ENCODE measurements at regions not wholly inside any gene's neighbourhood (a gene's known extent, or its start where the extent isn't known, plus 50 kb on each side); places are given as distances from the start of the nearest gene placed in this dataset.

GRCh38 chr9:734831-735511, 106.5 kb upstream of the DMRT1 start (continued):
- TF ChIP-seq FOXP4 (CRISPR knock-in tag; IDR thresholded peaks at IDR 0.05) = peak; percentile 66
- no peak for TF ChIP-seq CENPX (CRISPR knock-in tag; IDR thresholded peaks at IDR 0.05)
- TF ChIP-seq ZNF225 (CRISPR knock-in tag; IDR thresholded peaks at IDR 0.05) = no peak
- TF ChIP-seq, protein P1, sequence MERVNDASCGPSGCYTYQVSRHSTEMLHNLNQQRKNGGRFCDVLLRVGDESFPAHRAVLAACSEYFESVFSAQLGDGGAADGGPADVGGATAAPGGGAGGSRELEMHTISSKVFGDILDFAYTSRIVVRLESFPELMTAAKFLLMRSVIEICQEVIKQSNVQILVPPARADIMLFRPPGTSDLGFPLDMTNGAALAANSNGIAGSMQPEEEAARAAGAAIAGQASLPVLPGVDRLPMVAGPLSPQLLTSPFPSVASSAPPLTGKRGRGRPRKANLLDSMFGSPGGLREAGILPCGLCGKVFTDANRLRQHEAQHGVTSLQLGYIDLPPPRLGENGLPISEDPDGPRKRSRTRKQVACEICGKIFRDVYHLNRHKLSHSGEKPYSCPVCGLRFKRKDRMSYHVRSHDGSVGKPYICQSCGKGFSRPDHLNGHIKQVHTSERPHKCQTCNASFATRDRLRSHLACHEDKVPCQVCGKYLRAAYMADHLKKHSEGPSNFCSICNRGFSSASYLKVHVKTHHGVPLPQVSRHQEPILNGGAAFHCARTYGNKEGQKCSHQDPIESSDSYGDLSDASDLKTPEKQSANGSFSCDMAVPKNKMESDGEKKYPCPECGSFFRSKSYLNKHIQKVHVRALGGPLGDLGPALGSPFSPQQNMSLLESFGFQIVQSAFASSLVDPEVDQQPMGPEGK (CRISPR knock-in tag; IDR thresholded peaks at IDR 0.05) = no peak
- no peak for TF ChIP-seq ETV5 (CRISPR knock-in tag; IDR thresholded peaks at IDR 0.05; ENCODE audit: borderline replicate concordance)
- no peak for TF ChIP-seq MAFF (IDR thresholded peaks at IDR 0.05; ENCODE audit: low read depth, low read length)
- no peak for TF ChIP-seq ATM (IDR thresholded peaks at IDR 0.05; ENCODE audit: borderline replicate concordance)
- TF ChIP-seq NFATC3 (CRISPR knock-in tag; IDR thresholded peaks at IDR 0.05) = no peak
- TF ChIP-seq HNF4G (IDR thresholded peaks at IDR 0.05; ENCODE audit: borderline replicate concordance, low read depth, low read length) = no peak
- TF ChIP-seq HNF4G (CRISPR knock-in tag; IDR thresholded peaks at IDR 0.05; ENCODE audit: borderline replicate concordance, low read depth) = peak; percentile 44; the same call in 1 of the 2 replicates
- TF ChIP-seq ZNF414 (CRISPR knock-in tag; IDR thresholded peaks at IDR 0.05) = peak; percentile 71
- peak; percentile 89 for TF ChIP-seq FOXA3 (CRISPR knock-in tag; IDR thresholded peaks at IDR 0.05)
- TF ChIP-seq, protein P2, sequence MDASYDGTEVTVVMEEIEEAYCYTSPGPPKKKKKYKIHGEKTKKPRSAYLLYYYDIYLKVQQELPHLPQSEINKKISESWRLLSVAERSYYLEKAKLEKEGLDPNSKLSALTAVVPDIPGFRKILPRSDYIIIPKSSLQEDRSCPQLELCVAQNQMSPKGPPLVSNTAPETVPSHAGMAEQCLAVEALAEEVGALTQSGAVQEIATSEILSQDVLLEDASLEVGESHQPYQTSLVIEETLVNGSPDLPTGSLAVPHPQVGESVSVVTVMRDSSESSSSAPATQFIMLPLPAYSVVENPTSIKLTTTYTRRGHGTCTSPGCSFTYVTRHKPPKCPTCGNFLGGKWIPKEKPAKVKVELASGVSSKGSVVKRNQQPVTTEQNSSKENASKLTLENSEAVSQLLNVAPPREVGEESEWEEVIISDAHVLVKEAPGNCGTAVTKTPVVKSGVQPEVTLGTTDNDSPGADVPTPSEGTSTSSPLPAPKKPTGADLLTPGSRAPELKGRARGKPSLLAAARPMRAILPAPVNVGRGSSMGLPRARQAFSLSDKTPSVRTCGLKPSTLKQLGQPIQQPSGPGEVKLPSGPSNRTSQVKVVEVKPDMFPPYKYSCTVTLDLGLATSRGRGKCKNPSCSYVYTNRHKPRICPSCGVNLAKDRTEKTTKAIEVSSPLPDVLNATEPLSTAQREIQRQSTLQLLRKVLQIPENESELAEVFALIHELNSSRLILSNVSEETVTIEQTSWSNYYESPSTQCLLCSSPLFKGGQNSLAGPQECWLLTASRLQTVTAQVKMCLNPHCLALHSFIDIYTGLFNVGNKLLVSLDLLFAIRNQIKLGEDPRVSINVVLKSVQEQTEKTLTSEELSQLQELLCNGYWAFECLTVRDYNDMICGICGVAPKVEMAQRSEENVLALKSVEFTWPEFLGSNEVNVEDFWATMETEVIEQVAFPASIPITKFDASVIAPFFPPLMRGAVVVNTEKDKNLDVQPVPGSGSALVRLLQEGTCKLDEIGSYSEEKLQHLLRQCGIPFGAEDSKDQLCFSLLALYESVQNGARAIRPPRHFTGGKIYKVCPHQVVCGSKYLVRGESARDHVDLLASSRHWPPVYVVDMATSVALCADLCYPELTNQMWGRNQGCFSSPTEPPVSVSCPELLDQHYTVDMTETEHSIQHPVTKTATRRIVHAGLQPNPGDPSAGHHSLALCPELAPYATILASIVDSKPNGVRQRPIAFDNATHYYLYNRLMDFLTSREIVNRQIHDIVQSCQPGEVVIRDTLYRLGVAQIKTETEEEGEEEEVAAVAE (CRISPR knock-in tag; IDR thresholded peaks at IDR 0.05; ENCODE audit: borderline replicate concordance) = no peak
- no peak for TF ChIP-seq MBNL3 (CRISPR knock-in tag; conservative IDR thresholded peaks at IDR 0.05)
- TF ChIP-seq ZC3H13 (CRISPR knock-in tag; IDR thresholded peaks at IDR 0.05) = peak; percentile 31; the same call in 1 of the 2 replicates
- no peak for TF ChIP-seq ZNF674 (CRISPR knock-in tag; IDR thresholded peaks at IDR 0.05; ENCODE audit: low read depth)
- TF ChIP-seq, protein P3, sequence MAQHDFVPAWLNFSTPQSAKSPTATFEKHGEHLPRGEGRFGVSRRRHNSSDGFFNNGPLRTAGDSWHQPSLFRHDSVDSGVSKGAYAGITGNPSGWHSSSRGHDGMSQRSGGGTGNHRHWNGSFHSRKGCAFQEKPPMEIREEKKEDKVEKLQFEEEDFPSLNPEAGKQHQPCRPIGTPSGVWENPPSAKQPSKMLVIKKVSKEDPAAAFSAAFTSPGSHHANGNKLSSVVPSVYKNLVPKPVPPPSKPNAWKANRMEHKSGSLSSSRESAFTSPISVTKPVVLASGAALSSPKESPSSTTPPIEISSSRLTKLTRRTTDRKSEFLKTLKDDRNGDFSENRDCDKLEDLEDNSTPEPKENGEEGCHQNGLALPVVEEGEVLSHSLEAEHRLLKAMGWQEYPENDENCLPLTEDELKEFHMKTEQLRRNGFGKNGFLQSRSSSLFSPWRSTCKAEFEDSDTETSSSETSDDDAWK (CRISPR knock-in tag; IDR thresholded peaks at IDR 0.05) = no peak

All from HepG2 (cell line).